ENCODE measurements at regions not wholly inside any gene's neighbourhood (a gene's known extent, or its start where the extent isn't known, plus 50 kb on each side); places are given as distances from the start of the nearest gene placed in this dataset.

DNA sequence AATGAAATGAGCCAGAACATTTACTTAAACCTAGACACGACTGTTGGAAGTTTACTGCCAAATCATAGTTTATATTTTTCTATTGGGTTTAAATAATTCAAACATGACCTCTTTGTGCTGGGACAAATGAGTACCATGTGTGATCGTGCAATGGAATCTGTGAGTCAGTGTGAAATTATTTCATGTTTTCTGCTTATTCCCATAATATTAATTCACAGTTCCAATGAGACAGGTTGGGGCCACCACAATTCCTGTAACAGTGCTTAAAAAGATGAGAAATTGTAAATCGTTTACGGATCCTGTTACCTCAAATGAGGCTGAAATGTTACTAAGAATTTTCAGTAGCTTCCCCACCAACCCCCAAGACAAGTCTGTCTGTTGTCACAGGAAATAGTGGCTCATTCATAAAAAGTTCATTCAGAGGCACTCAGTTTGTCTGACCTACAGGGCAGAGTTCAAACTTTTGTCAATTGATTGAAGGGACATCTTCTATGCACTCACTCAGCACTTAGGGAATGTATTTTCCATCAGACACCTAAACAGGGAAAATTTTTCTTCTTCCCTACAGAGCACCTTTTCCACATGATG lies 563.9 kb upstream of the ADAMTS16 start:
- Mint-ChIP-seq H3K4me1 (no peaks in the 10 kb centered on the region), H3K27me3 (no peaks in the 10 kb centered on the region), H3K36me3 (ENCODE audit: low read depth) (no peaks in the 10 kb centered on the region), H3K27ac (no peak overlapping the region), H3K9me3 (peaks cover 9% of the 10 kb centered on the region), H3K4me3 (no peak overlapping the region)
- TF ChIP-seq, protein P1, sequence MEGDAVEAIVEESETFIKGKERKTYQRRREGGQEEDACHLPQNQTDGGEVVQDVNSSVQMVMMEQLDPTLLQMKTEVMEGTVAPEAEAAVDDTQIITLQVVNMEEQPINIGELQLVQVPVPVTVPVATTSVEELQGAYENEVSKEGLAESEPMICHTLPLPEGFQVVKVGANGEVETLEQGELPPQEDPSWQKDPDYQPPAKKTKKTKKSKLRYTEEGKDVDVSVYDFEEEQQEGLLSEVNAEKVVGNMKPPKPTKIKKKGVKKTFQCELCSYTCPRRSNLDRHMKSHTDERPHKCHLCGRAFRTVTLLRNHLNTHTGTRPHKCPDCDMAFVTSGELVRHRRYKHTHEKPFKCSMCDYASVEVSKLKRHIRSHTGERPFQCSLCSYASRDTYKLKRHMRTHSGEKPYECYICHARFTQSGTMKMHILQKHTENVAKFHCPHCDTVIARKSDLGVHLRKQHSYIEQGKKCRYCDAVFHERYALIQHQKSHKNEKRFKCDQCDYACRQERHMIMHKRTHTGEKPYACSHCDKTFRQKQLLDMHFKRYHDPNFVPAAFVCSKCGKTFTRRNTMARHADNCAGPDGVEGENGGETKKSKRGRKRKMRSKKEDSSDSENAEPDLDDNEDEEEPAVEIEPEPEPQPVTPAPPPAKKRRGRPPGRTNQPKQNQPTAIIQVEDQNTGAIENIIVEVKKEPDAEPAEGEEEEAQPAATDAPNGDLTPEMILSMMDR (IDR thresholded peaks at IDR 0.05): no peak
- no peak for ATAC-seq (ENCODE audit: low read depth)
- POLR2A ChIA-PET: no interaction called here
- CTCF ChIA-PET: no interaction called here
- DNase-seq: no peak
- intact Hi-C loops (cut with micrococcal nuclease): no loop called here

DNA sequence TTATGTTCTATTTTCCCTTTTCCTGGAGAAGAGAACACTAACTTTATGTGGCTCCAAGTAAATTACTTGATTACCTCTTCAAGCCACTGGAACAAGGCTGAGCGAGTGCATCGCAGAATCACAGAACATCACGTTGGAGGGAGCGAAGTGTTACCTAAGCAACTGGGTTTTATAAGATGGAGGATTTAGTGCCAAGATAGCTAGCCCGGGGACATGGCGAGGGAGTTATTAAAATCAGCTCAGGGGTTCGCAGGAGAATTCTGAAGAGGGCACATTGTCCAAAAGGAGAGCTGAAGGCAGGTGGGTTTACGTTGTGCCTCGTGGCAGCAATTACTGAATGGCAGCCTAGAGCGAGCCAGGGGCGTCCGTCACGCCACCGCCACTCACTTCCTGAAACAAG lies 563.2 kb upstream of the ADAMTS16 start:
- Mint-ChIP-seq H3K4me1 (no peaks in the 10 kb centered on the region), H3K27ac (no peak overlapping the region), H3K36me3 (ENCODE audit: low read depth) (no peaks in the 10 kb centered on the region), H3K27me3 (no peaks in the 10 kb centered on the region), H3K9me3 (peaks cover 9% of the 10 kb centered on the region), H3K4me3 (no peak overlapping the region)
- intact Hi-C loops (cut with micrococcal nuclease): no loop called here
- ATAC-seq (ENCODE audit: low read depth) (no peak), DNase-seq (no peak)
- TF ChIP-seq, protein P1 (IDR thresholded peaks at IDR 0.05): no peak
- ChIA-PET POLR2A (no interaction called here), CTCF (no interaction called here)

DNA sequence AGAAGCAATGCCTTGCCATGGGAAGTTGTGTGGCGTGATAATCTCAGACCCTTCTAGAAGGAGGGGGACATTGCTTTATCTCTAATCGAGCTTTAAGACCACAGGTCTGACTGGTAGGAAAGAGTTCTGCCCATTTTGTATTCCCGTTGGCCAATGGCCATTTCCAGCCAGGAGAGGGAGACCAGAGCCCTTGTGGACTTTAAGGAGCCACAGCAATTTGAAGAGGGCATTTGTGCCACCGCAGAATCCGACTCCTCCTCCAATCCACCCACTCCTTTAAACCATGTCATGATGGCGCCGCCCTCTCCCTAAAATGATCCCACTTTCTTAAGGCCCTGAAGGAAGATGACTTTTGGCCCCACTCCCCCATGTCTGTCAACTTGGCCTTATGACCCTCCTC lies 560.5 kb upstream of the ADAMTS16 start:
- peaks cover 7% of the 10 kb centered on the region for H3K9me3 Mint-ChIP-seq
- CTCF ChIA-PET: no interaction called here
- intact Hi-C loops (cut with micrococcal nuclease): no loop called here

DNA sequence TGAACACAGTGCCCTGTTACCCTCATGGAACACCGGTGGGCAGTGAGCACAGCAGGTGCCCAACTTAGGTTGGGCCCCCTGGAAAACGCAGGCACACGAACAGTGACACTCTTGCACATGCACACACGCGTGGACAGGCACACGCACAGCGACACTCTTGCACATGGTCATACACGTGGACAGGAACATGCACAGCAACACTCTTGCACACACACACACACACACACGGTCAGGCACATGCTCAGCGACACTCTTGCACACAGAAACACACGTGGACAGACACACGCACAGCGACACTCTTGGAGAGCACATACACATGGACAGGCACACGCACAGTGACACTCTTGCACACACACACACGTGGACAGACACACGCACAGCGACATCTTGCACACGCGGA lies 559.4 kb upstream of the ADAMTS16 start:
- ATAC-seq (ENCODE audit: low read depth): no peak
- ChIA-PET CTCF (no interaction called here), POLR2A (no interaction called here)
- H3K36me3 Mint-ChIP-seq (ENCODE audit: low read depth): no peaks in the 10 kb centered on the region
- DNase-seq: no peak
- H3K27me3 Mint-ChIP-seq: no peaks in the 10 kb centered on the region
- peaks cover 7% of the 10 kb centered on the region for H3K9me3 Mint-ChIP-seq
- TF ChIP-seq, protein P1 (IDR thresholded peaks at IDR 0.05): no peak
- H3K4me1 Mint-ChIP-seq: no peaks in the 10 kb centered on the region
- H3K4me3 Mint-ChIP-seq: no peak overlapping the region
- intact Hi-C loops (cut with micrococcal nuclease): no loop called here
- H3K27ac Mint-ChIP-seq: no peak overlapping the region

More for the DNA sequence above, 560.5 kb upstream of the ADAMTS16 start:
- H3K4me3 Mint-ChIP-seq: no peak overlapping the region
- no peaks in the 10 kb centered on the region for H3K27me3 Mint-ChIP-seq
- TF ChIP-seq, protein P1 (IDR thresholded peaks at IDR 0.05): no peak
- DNase-seq (no peak), ATAC-seq (ENCODE audit: low read depth) (no peak)
- H3K4me1 Mint-ChIP-seq: no peaks in the 10 kb centered on the region
- H3K36me3 Mint-ChIP-seq (ENCODE audit: low read depth): no peaks in the 10 kb centered on the region
- POLR2A ChIA-PET: no interaction called here
- H3K27ac Mint-ChIP-seq: no peak overlapping the region

DNA sequence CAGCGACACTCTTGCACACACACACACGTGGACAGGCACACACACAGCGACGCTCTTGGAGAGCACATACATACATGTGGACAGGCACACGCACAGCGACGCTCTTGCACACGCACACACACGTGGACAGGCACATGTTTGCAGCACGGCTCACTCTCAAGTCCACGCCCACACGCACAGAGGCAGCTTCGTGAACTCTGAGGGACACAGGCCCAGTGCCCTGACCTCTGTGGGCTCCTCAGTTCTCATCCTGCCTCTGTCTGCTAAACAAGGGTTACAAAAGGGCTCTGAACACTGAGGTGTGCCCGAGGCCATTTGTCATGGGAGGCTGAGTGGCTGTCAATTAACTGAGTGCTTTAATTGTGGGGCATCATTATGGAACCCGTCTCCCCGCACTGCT lies 558.8 kb upstream of the ADAMTS16 start:
- TF ChIP-seq, protein P1 (IDR thresholded peaks at IDR 0.05): no peak
- peaks cover 7% of the 10 kb centered on the region for H3K9me3 Mint-ChIP-seq
- no peak overlapping the region for H3K4me3 Mint-ChIP-seq
- DNase-seq (no peak), ATAC-seq (ENCODE audit: low read depth) (no peak)
- H3K27ac Mint-ChIP-seq: no peak overlapping the region
- CTCF ChIA-PET: no interaction called here
- no peaks in the 10 kb centered on the region for H3K27me3 Mint-ChIP-seq
- H3K36me3 Mint-ChIP-seq (ENCODE audit: low read depth): no peaks in the 10 kb centered on the region
- H3K4me1 Mint-ChIP-seq: no peaks in the 10 kb centered on the region
- POLR2A ChIA-PET: no interaction called here
- intact Hi-C loops (cut with micrococcal nuclease): no loop called here

Data from activated B cell treated with CpG ODN at 0.5 μM for 24 hours (primary cell).